AG09319 (cell line): ENCODE measurements at regions not wholly inside any gene's neighbourhood (a gene's known extent, or its start where the extent isn't known, plus 50 kb on each side); places are given as distances from the start of the nearest gene placed in this dataset.
"Not testable (repeated sequence)": the region's sequence is repeated elsewhere in the genome, so short reads cannot be mapped to it uniquely, and the experiment has no call there.

Experiments
- DNase-seq: peaks from one replicate; pipeline ENCODE4 v3.0.0-alpha.2; 2010; ENCODE audit warnings: low read depth; ENCODE audit errors: extremely low read depth
- CTCF ChIP-seq: IDR thresholded peaks from 2 replicates; pipeline ENCODE4 v1.5.1; 2011; ENCODE audit warnings: low read depth, mild to moderate bottlenecking, inconsistent platforms, low read length, moderate library complexity

- TF ChIP-seq CTCF, result no peak
- no peak for DNase-seq
These were observed 99.0 kb upstream of the DDHD1 start for GRCh38 chr14:53252141-53252540.

GRCh38 chr14:53249059-53249458 is 95.9 kb upstream of the DDHD1 start:
- no peak for TF ChIP-seq CTCF
- DNase-seq, result no peak

GRCh38 chr14:53247596-53248370 is 94.7 kb upstream of the DDHD1 start:
- no peak for TF ChIP-seq CTCF
- no peak for DNase-seq

DNA sequence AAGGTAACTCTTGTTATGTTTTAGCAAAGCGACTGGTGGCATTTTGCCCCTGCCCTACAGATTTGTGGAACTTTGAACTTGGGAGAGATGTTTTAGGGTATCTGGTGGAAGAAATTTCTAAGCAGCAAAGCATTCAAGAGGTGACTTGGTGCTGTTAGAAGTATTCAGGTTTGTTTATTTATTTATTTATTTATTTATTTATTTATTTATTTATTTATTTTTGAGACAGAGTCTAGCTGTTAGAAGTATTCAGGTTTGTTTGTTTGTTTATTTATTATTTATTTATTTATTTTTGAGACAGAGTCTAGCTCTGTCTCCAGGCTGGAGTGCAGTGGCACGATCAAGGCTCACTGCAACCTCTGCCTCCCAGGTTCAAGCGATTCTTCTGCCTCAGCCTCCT is 89.8 kb upstream of the DDHD1 start:
- DNase-seq, result not testable (repeated sequence)

GRCh38 chr14:53237488-53237887 is 84.4 kb upstream of the DDHD1 start:
- no peak for TF ChIP-seq CTCF
- DNase-seq, result no peak

- no peak for TF ChIP-seq CTCF
- no peak for DNase-seq
These were observed 83.6 kb upstream of the DDHD1 start for GRCh38 chr14:53236708-53237107.

GRCh38 chr14:53231171-53231570 is 78.0 kb upstream of the DDHD1 start:
- TF ChIP-seq CTCF, result no peak
- DNase-seq, result no peak

GRCh38 chr14:53228966-53229365 is 75.8 kb upstream of the DDHD1 start:
- no peak for DNase-seq
- no peak for TF ChIP-seq CTCF
